ENCODE measurements at regions not wholly inside any gene's neighbourhood (a gene's known extent, or its start where the extent isn't known, plus 50 kb on each side); places are given as distances from the start of the nearest gene placed in this dataset.

DNA sequence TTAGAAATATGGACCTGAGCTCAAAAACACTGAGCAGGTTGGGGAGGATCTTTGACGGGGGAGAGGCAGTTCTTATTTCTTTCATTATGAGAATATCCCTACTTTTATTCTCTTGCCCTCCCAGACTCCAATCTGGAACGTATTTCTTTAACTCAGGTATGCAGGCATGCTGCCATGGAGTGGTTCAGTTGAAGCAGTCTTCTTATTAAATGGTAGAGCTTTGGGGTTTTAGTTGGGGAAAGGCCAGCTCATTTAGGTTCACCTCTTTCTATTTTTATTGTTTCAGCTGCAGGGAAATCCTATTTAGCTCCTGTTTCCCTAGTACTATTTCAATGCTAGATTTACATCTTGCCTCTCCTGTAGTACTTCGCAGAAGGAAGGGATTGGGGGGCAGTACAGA lies 198.9 kb downstream of the TTLL7 start:
- Histone ChIP-seq H3K27me3 (no peaks in the 10 kb centered on the region), H3K36me3 (replicated peaks in 1 of 2) (no peaks in the 10 kb centered on the region), H3K4me1 (replicated peaks in 1 of 2) (no peaks in the 10 kb centered on the region), H3K9me3 (replicated peaks in 1 of 3) (no peaks in the 10 kb centered on the region), H3K4me3 (no peak overlapping the region), H3K27ac (no peak overlapping the region)
- 53 to 91% (median 70%) methylated on average over 3 of the region's 3 CpGs for WGBS, 4 donors
- DNase-seq: no peak
- no peak for TF ChIP-seq POLR2A (IDR thresholded peaks at IDR 0.05)
- TF ChIP-seq, protein P1, sequence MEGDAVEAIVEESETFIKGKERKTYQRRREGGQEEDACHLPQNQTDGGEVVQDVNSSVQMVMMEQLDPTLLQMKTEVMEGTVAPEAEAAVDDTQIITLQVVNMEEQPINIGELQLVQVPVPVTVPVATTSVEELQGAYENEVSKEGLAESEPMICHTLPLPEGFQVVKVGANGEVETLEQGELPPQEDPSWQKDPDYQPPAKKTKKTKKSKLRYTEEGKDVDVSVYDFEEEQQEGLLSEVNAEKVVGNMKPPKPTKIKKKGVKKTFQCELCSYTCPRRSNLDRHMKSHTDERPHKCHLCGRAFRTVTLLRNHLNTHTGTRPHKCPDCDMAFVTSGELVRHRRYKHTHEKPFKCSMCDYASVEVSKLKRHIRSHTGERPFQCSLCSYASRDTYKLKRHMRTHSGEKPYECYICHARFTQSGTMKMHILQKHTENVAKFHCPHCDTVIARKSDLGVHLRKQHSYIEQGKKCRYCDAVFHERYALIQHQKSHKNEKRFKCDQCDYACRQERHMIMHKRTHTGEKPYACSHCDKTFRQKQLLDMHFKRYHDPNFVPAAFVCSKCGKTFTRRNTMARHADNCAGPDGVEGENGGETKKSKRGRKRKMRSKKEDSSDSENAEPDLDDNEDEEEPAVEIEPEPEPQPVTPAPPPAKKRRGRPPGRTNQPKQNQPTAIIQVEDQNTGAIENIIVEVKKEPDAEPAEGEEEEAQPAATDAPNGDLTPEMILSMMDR (IDR thresholded peaks at IDR 0.05): no peak
- intact Hi-C loops (cut with DNase I): no loop called here

DNA sequence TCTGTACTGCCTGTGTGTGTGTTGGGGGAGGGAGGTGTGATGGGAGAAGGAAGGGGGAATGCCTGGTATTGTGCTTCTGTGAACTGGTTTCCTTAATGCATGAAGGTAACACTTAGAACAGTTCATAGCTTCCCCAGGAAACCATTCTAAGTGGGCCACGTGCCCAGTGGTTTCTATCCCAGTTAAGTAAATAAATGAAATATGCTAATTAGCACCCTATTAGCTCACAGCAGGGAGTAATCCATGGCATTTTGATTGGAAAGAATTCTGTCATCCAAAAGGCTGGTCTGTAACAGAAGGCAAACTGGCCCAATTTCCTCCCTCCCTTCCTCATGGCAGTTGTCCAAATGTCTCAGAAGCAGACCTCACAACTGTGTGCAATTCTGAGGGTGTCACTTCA lies 199.3 kb downstream of the TTLL7 start:
- no peak for DNase-seq
- TF ChIP-seq, protein P1 (IDR thresholded peaks at IDR 0.05): no peak
- no peak for TF ChIP-seq POLR2A (IDR thresholded peaks at IDR 0.05)
- Histone ChIP-seq H3K27me3 (no peaks in the 10 kb centered on the region), H3K4me3 (no peak overlapping the region), H3K36me3 (replicated peaks in 1 of 2) (no peaks in the 10 kb centered on the region), H3K4me1 (replicated peaks in 1 of 2) (no peaks in the 10 kb centered on the region), H3K9me3 (replicated peaks in 1 of 3) (no peaks in the 10 kb centered on the region), H3K27ac (no peak overlapping the region)
- 48 to 50% (median 50%) methylated on average over 1 of the region's 1 CpG for WGBS, 4 donors
- intact Hi-C loops (cut with DNase I): no loop called here

DNA sequence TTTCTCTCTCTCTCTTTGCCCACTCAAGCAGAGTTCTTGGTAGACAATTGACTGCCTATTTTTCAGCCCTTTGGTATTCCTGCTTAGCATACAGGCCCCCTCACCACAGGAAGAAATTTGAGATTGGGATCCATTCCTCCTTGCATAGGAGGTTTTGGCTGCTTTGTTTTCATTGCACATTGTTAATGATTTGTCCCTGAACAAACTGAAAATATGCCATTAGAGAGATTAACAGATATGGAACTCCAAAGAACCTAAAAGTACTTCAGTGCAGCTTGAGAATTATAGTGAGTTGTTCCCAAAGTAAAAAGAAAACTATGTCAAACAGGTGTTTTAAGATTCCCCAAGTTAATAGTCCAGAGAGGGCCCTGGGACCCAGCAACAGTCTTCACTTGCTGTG lies 200.0 kb downstream of the TTLL7 start:
- Histone ChIP-seq H3K4me1 (replicated peaks in 1 of 2) (no peaks in the 10 kb centered on the region), H3K4me3 (no peak overlapping the region), H3K27ac (no peak overlapping the region), H3K27me3 (no peaks in the 10 kb centered on the region), H3K9me3 (replicated peaks in 1 of 3) (no peaks in the 10 kb centered on the region), H3K36me3 (replicated peaks in 1 of 2) (no peaks in the 10 kb centered on the region)
- no peak for DNase-seq
- TF ChIP-seq POLR2A (IDR thresholded peaks at IDR 0.05): no peak
- TF ChIP-seq, protein P1 (IDR thresholded peaks at IDR 0.05): no peak
- intact Hi-C loops (cut with DNase I): no loop called here

DNA sequence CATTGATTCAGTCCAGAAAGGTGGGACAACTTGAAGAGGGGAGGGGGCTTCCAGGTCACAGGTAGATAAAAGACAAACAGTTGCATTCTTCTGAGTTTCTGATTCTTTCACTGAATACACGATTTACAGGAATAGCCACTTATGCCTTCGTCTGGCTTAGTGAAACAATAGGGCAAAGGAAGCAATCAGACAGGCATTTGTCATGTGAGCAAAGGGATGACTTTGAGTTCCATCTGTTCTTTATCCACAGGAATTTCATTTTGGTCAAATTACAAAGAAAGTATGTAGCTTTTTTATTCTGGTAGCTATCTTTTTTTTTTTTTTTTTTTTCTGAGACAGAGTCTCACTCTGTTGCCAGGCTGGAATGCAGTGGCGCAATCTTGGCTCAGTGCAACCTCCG lies 202.5 kb downstream of the TTLL7 start:
- no peak overlapping the region for H3K27ac ChIP-seq
- TF ChIP-seq POLR2A (IDR thresholded peaks at IDR 0.05): no peak
- TF ChIP-seq, protein P1 (IDR thresholded peaks at IDR 0.05): no peak
- no peak overlapping the region for H3K4me3 ChIP-seq
- intact Hi-C loops (cut with DNase I): no loop called here
- no peaks in the 10 kb centered on the region for H3K27me3 ChIP-seq
- H3K36me3 ChIP-seq (replicated peaks in 1 of 2): no peaks in the 10 kb centered on the region
- no peaks in the 10 kb centered on the region for H3K9me3 ChIP-seq (replicated peaks in 1 of 3)
- DNase-seq: no peak
- WGBS, 4 donors: 74 to 89% (median 76%) methylated on average over 4 of the region's 4 CpGs
- no peaks in the 10 kb centered on the region for H3K4me1 ChIP-seq (replicated peaks in 1 of 2)

All from adrenal gland (tissue), 9 donors.